ENCODE measurements at regions not wholly inside any gene's neighbourhood (a gene's known extent, or its start where the extent isn't known, plus 50 kb on each side); places are given as distances from the start of the nearest gene placed in this dataset.
"Not testable (repeated sequence)": the region's sequence is repeated elsewhere in the genome, so short reads cannot be mapped to it uniquely, and the experiment has no call there.

DNA sequence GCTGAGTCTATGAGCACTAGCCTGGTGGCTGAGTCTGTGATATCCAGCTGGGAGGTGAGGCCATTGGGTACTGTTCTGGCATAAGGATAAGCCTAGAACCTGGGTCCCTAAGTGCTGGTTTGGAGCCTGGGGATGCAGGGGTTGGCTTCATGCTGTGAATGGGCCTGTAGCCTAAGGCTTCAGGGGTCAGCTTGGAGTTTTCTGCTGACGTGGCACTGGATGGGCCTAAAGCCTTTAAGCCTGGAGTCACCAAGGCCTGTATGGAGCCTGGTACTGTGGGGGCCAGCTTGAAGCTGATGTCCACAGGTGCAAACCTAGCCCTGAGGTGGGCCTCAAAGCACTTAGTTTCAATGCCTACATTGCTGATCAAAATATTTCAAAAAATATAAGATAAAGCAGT lies 979.6 kb upstream of the POU3F4 start:
- DNase-seq (ENCODE audit: low read depth) = no peak

GRCh38 chrX:82534086-82534597 lies 973.9 kb upstream of the POU3F4 start:
- no peak for DNase-seq (ENCODE audit: low read depth)

DNA sequence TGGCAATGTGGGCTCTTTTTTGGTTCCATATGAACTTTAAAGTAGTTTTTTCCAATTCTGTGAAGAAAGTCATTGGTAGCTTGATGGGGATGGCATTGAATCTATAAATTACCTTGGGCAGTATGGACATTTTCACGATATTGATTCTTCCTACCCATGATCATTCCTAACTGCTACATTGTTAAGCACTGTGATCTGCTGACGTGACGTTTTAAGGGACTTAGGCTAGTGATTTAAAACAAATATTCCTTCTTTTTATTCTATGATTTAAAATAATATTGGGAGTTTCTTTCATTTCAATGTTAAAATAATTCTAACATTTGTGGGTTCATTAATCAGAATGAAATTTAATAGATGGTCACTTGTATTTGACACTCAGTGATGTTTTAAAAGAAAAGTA lies 970.9 kb upstream of the POU3F4 start:
- not testable (repeated sequence) for DNase-seq (ENCODE audit: low read depth)

GRCh38 chrX:82541822-82542221 lies 966.3 kb upstream of the POU3F4 start:
- no peak for DNase-seq (ENCODE audit: low read depth)

DNA sequence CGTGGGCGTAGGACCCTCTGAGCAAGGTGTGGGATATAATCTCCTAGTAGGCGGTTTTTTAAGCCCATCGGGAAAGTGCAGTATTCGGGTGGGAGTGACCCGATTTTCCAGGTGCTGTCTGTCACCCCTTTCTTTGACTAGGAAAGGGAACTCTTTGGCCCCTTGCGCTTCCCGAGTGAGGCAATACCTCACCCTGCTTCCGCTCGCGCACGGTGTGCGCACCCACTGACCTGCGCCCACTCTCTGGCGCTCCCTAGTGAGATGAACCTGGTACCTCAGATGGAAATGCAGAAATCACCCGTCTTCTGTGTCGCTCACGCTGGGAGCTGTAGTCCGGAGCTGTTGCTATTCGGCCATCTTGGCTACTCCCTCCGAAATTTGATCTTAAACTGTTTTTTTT lies 955.9 kb upstream of the POU3F4 start:
- DNase-seq (ENCODE audit: low read depth) = not testable (repeated sequence)

DNA sequence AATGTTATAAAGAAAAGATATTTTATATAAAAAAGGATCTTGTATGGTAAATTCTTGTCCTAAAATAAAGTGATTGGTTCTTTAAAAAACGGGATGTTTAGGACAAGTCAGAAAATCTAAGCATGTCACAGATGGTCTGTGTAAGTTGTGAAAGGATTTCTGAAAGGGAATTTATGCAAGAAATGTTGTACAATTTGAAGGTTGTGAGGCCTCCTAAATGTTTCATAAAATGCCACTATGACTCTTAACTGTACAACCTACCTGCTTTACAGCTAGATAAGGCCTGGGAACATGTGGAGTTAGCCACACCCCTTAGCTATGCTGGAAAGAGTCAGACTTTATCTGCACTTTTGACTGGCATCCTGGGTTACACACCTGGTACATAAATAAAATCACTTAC lies 951.5 kb upstream of the POU3F4 start:
- DNase-seq (ENCODE audit: low read depth) = no peak

- no peak for DNase-seq (ENCODE audit: low read depth)
Measured at GRCh38 chrX:82585868-82586267, 922.2 kb upstream of the POU3F4 start.

DNA sequence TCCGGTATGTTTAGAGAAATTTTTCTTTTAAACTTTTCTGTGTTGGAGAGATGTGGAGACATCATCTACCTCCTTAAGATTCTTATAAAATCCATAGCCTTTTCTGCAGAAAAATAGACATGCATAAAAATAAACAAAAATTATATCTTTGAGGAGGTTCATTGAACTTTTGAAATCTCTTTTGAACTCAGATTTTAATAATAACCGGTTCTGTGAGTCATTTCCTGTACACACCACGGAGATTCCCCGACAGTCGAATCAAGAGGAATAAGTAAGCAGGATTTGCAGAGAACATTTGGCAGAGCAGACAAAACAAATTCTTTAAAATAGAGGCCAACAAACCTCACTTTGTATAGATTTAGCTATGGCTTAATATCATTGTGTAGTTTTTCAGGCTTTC lies 918.7 kb upstream of the POU3F4 start:
- peak; percentile 3 for DNase-seq (ENCODE audit: low read depth)

GRCh38 chrX:82591421-82591820 lies 916.7 kb upstream of the POU3F4 start:
- no peak for DNase-seq (ENCODE audit: low read depth)

DNA sequence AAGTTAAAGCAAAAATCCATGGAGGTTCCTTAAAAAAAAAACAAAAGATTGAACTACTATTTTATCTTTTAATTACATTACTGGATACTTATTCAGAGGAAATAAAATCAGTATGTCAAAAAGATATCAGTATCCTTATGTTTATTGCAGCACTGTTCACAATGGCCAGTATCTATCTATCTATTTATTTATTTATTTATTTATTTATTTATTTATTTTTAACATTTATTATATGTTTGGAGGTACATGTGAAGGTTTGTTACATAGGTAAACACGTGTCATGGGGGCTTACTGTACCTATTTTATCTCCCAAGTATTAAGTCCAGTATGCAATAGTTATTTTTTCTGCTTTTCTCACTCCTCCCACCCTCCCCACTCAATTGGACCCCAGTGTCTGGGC lies 881.1 kb upstream of the POU3F4 start:
- no peak for DNase-seq (ENCODE audit: low read depth)

DNA sequence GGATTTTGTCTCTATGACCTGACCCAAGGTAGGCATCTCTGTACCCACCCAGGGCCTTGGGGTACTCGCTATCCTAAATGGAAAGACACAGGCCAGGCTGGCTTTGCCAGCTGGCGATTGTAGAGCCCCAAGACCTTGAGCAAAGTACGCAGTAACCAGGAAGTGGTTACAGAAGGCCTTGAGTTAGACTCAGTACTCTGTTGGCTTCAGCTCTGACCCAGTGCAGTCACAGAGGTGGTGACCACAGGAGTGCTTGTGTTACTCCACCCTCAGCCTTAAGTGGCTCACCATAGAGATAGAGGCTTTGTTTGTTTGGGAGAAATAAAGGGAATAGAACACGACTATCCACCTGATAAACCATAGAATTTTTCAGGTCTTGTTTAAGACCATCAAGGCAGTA lies 880.5 kb upstream of the POU3F4 start:
- DNase-seq (ENCODE audit: low read depth) = no peak

GRCh38 chrX:82648062-82648461 lies 860.0 kb upstream of the POU3F4 start:
- peak; percentile 1 for DNase-seq (ENCODE audit: low read depth)

DNA sequence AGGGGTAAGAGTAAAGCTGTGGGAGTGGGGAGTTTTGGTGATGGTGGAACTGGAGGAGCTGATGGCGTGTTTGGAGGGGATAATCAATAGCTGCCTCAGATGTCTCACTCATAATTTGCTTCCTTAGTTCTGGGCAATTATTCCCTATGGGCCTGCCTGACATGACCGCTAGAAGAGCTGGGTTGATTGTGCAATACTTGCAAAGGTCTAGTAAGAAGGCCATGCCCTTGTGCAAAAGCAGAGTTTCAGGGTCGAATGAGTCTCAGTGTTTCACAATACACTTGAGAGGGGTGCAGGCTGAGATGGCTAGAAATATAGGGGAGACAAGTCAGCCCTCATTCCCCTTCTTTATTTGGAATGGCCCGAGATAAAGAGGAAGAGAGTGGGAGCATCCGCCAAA lies 858.4 kb upstream of the POU3F4 start:
- DNase-seq (ENCODE audit: low read depth) = no peak

DNA sequence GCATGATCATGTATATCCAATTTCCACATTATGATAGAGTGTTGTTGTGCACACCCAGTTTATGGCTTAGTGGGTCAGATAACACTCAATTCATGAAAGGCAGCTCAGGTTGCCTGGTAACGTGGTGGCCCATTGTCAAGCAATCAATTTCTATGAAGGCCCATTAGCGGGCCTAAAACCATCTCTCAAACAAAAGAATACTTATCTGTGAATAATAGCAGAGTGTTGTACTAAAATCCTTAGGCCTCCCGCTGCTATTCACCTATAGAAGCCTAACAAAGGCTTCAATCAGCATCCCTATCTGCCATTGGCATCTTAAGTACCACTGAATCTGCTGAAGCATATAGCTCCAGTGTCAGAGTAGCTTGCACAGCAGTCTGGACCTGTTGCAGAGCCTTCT lies 849.6 kb upstream of the POU3F4 start:
- no peak for DNase-seq (ENCODE audit: low read depth)

- DNase-seq (ENCODE audit: low read depth) = no peak
Measured at GRCh38 chrX:82666355-82666754, 841.7 kb upstream of the POU3F4 start.

GRCh38 chrX:82675104-82675503 lies 833.0 kb upstream of the POU3F4 start:
- DNase-seq (ENCODE audit: low read depth) = no peak

DNA sequence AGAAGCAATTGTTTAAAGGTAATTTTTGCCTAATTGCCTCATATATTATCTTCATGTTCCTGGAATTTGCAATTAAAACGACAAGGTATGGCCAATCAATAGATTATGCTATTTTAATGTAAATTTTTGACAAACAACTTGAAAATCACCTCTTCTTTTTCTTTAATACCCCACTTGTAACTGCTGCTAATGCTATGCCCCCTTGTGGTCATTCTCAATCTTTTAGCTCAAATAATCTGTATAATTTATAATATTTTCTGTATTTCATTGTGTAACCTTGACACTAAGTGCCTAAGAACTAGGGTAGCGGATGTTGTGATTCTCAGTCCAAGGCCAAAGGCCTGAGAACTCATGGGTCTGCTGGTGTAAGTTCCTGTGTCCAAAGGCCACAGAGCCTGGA lies 831.7 kb upstream of the POU3F4 start:
- DNase-seq (ENCODE audit: low read depth) = no peak

DNA sequence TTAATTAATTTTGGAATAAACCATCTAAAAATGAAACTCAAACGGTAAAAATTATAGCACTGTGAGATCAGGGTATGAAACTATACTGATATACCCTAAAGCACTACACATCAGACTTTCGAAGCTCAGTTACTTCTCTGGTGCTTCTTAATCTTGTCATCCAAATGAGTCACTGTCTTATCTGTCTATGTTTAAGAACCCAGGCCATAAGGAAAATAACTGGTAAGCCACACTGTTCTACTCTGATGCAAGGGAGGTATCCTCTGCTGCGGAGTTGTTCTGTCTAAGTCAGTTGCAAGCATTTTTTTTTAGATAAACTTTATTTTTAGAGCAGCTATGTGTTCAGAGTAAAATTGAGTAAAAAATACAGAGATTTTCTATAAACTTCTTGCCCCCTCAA lies 830.8 kb upstream of the POU3F4 start:
- DNase-seq (ENCODE audit: low read depth) = no peak

- no peak for DNase-seq (ENCODE audit: low read depth)
Measured at GRCh38 chrX:82692991-82693390, 815.1 kb upstream of the POU3F4 start.

GRCh38 chrX:82695066-82695465 lies 813.0 kb upstream of the POU3F4 start:
- no peak for DNase-seq (ENCODE audit: low read depth)

DNA sequence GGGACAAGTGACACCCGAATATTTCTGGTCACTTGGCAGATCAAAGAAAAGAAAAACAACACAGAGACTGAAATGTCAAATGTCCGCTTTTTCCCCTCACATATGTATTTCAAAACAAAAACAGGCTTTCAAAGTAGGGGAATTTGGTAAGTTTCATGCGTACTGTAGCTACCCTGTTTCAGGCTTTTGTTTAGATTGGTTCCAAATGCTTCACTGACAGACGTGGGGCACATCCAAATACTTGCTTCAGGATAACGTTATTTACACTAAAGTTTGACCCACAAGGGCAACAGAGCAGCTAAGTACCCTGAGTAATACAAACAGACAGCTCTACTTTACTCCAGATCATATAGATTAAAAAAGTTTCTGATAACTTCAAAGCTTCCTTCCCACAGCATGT lies 804.5 kb upstream of the POU3F4 start:
- DNase-seq (ENCODE audit: low read depth) = peak; percentile 1

DNA sequence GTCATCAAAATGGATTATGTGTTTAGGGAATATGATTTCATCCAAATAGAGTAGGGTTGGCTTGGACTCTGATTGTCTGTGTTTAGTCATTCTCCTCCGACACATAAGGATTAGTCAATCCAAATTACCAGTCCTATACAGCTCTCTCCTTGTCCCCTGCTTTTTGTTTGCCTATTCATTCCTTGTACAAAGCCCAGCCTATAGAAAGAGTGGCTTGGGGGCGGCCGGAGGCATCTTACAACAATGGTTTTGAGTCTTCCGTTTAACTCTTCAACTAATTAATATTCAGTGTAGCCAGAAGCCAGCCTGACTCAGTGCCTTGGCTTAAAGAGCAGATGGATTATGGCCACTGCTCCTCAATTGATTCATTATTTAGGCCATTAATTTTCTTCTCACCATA lies 796.6 kb upstream of the POU3F4 start:
- DNase-seq (ENCODE audit: low read depth) = no peak

DNA sequence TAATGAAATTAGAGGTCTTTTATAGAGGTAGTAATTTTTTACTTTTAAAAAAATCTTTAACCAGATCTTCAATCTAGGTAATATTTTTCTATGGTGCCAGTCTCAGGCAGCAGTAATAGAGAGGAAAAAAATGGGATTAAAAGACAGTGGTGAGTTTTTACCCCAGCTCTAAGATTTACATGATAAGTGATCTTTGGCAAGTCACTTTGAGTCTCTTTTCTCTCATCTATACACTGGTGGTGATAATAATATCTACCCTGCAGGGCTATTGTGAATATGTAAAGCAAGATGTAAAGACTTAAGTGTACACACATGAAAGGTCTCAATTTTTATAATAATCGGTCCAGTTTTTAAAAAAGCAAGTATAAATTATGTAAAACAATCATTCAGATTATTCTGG lies 786.2 kb upstream of the POU3F4 start:
- DNase-seq (ENCODE audit: low read depth) = no peak

GRCh38 chrX:82723806-82724205 lies 784.3 kb upstream of the POU3F4 start:
- no peak for DNase-seq (ENCODE audit: low read depth)

DNA sequence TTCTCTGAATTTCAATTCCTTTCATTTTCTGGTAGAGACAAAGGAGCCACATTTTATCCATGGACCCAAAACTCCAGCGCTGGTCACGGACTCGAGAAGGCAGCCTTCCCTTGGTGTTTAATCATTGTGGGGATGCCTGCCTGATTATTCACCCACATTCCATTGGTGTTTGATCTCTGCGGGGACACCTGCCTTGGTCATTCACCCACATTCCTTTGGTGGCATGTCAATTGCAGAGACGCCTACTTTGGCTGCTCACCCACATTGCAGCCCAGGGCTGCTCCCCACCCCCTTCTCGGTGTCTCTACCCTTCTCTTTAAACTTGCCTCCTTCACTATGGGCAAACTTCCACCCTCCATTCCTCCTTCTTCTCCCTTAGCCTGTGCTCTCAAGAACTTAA lies 780.7 kb upstream of the POU3F4 start:
- not testable (repeated sequence) for DNase-seq (ENCODE audit: low read depth)
